IMR-90 (cell line): ENCODE measurements at regions not wholly inside any gene's neighbourhood (a gene's known extent, or its start where the extent isn't known, plus 50 kb on each side); places are given as distances from the start of the nearest gene placed in this dataset.

Experiments
- ATAC-seq: fragments of 200-7000 bp; cut with Tn5 transposase; 2 replicates; pipeline ENCODE4 v1.9.1; 2020; ENCODE audit warnings: low read depth, mild to moderate bottlenecking, moderate library complexity
- BruUV-seq: library from RNA; stranded (reverse); fragments of 400-500 nt; replicated peaks from 2 replicates; lab custom pipeline; 2021; lab: Mats Ljungman, UMichigan
- CTCF ChIA-PET: fragments of 300-600 bp; formaldehyde crosslinking; extraction: SDS; loops from one replicate; lab custom pipeline; 2021; ENCODE audit warnings: antibody characterized with exemption; lab: Yijun Ruan, JAX
- POLR2A ChIA-PET: fragments of 300-600 bp; sonication (Branson Sonifier 250); formaldehyde crosslinking; loops from one replicate; lab custom pipeline; 2022; ENCODE audit warnings: antibody characterized with exemption; ENCODE audit not compliant: unreplicated experiment; lab: Charles Lee
- DNase-seq: peaks from one replicate; pipeline ENCODE4 v3.0.0; 2013
- H2AFZ ChIP-seq: replicated peaks from 2 replicates; pipeline ENCODE3; 2013; ENCODE audit warnings: low read length, mild to moderate bottlenecking; ENCODE audit not compliant: poor library complexity
- H2AK5ac ChIP-seq: 2 replicates; pipeline ENCODE4 v1.6.1; 2013; ENCODE audit warnings: low read depth, low read length, inconsistent platforms
- H2AK9ac ChIP-seq: replicated peaks from 2 replicates; pipeline ENCODE3; 2013; ENCODE audit warnings: mild to moderate bottlenecking, low read depth, low read length, moderate library complexity; ENCODE audit not compliant: poor library complexity
- H2BK120ac ChIP-seq: 2 replicates; pipeline ENCODE4 v1.6.1; 2013; ENCODE audit warnings: low read depth, low read length, inconsistent platforms
- H2BK15ac ChIP-seq: 3 replicates; pipeline ENCODE4 v1.6.1; 2013; ENCODE audit warnings: low read depth, low read length, inconsistent platforms
- H2BK20ac ChIP-seq: 2 replicates; pipeline ENCODE4 v1.6.1; 2013; ENCODE audit warnings: low read depth, mild to moderate bottlenecking, inconsistent platforms, low read length, moderate library complexity
- H2BK5ac ChIP-seq: 2 replicates; pipeline ENCODE4 v1.6.1; 2013; ENCODE audit warnings: mild to moderate bottlenecking, low read depth, low read length, inconsistent platforms; ENCODE audit not compliant: poor library complexity, severe bottlenecking
- H3K14ac ChIP-seq: replicated peaks from 2 replicates; pipeline ENCODE4 v1.6.1; 2013; ENCODE audit warnings: low read depth, low read length, inconsistent platforms
- H3K18ac ChIP-seq: 2 replicates; pipeline ENCODE4 v1.6.1; 2013; ENCODE audit warnings: low read depth, low read length, control low read depth
- H3K23ac ChIP-seq: 2 replicates; pipeline ENCODE4 v1.6.1; 2013; ENCODE audit warnings: low read depth, low read length, inconsistent platforms
- H3K27ac ChIP-seq: 2 replicates; pipeline ENCODE4 v1.5.1; 2013; ENCODE audit warnings: mild to moderate bottlenecking, control low read depth, low read length; ENCODE audit not compliant: insufficient read depth
- H3K27me3 ChIP-seq: 2 replicates; pipeline ENCODE4 v1.6.1; 2013; ENCODE audit warnings: low read length; ENCODE audit not compliant: control insufficient read depth, insufficient read depth
- H3K36me3 ChIP-seq: 2 replicates; pipeline ENCODE4 v1.6.1; 2013; ENCODE audit warnings: low read length, mixed read lengths; ENCODE audit not compliant: control insufficient read depth, insufficient read depth
- H3K4ac ChIP-seq: 2 replicates; pipeline ENCODE4 v1.6.1; 2013; ENCODE audit warnings: low read depth, low read length, inconsistent platforms
- H3K4me1 ChIP-seq: 2 replicates; pipeline ENCODE4 v1.6.1; 2013; ENCODE audit warnings: low read length, mixed read lengths; ENCODE audit not compliant: control insufficient read depth, insufficient read depth
- H3K4me2 ChIP-seq: 2 replicates; pipeline ENCODE4 v1.6.1; 2013; ENCODE audit warnings: low read depth, mild to moderate bottlenecking, control low read depth, low read length, moderate library complexity
- H3K4me3 ChIP-seq: 2 replicates; pipeline ENCODE4 v1.5.1; 2013; ENCODE audit warnings: low read depth, mild to moderate bottlenecking, control low read depth, low read length, moderate library complexity; ENCODE audit not compliant: insufficient read depth
- H3K56ac ChIP-seq: 2 replicates; pipeline ENCODE4 v1.6.1; 2013; ENCODE audit warnings: low read length, inconsistent platforms; ENCODE audit not compliant: insufficient read depth; ENCODE audit errors: extremely low read depth
- H3K79me1 ChIP-seq, 2 experiments: 2 replicates each; pipeline ENCODE4 v1.6.1; 2013; ENCODE audit warnings: low read length in 2 of 2, inconsistent platforms in 1 of 2, low read depth in 1 of 2
- H3K9ac ChIP-seq: 2 replicates; pipeline ENCODE4 v1.6.1; 2013; ENCODE audit warnings: low read depth, low read length, control low read depth
- H3K9me1 ChIP-seq: 2 replicates; pipeline ENCODE4 v1.6.1; 2013; ENCODE audit warnings: low read length, inconsistent platforms; ENCODE audit not compliant: insufficient read depth
- H3K9me3 ChIP-seq: 2 replicates; pipeline ENCODE4 v1.6.1; 2013; ENCODE audit warnings: low read length; ENCODE audit not compliant: control insufficient read depth, insufficient read depth
- H4K20me1 ChIP-seq: 2 replicates; pipeline ENCODE4 v1.6.1; 2013; ENCODE audit warnings: low read length, inconsistent platforms; ENCODE audit not compliant: insufficient read depth
- H4K5ac ChIP-seq: 2 replicates; pipeline ENCODE4 v1.6.1; 2013; ENCODE audit warnings: mild to moderate bottlenecking, low read depth, low read length, control low read depth
- H4K8ac ChIP-seq, 2 experiments: 2 replicates each; pipeline ENCODE4 v1.6.1; 2013; ENCODE audit warnings: low read depth in 2 of 2, low read length in 2 of 2, control low read depth in 1 of 2, inconsistent platforms in 1 of 2
- H4K91ac ChIP-seq: 2 replicates; pipeline ENCODE4 v1.6.1; 2013; ENCODE audit warnings: low read depth, low read length, inconsistent platforms; ENCODE audit not compliant: insufficient read depth
- CEBPB ChIP-seq: IDR thresholded peaks from 2 replicates; pipeline ENCODE4 v1.6.1; 2012; ENCODE audit warnings: low read depth, low read length, improper control_type of control experiment
- CHD1 ChIP-seq: IDR thresholded peaks from 2 replicates; pipeline ENCODE4 v1.6.1; 2012; ENCODE audit warnings: low read depth, low read length, improper control_type of control experiment
- FOS ChIP-seq: fragments of 150-350 bp; IDR thresholded peaks from 2 replicates; pipeline ENCODE4 v1.6.1; 2016; ENCODE audit warnings: low read depth, low read length
- POLR2A ChIP-seq: IDR thresholded peaks from 2 replicates; pipeline ENCODE4 v1.6.1; 2012; ENCODE audit warnings: mild to moderate bottlenecking, low read depth, low read length
- WGBS, 2 experiments: methylation state at CpG; one replicate each; pipeline versions ENCODE4 v1.1.5 to v1.1.7; 2013; ENCODE audit warnings: missing lambda C conversion rate in 2 of 2; ENCODE audit not compliant: insufficient read length in 1 of 2; ENCODE audit errors: extremely low coverage in 2 of 2; 5-methylcytosine and 5-hydroxymethylcytosine counted together
- dilution Hi-C: fragments of 300-500 bp; cut with HindIII; formaldehyde crosslinking; loops from one replicate; pipeline ENCODE4 v1.14.3; 2018; ENCODE audit warnings: low sequenced_read_pairs; ENCODE audit not compliant: unreplicated experiment
- in situ Hi-C: fragments of 300-500 bp; cut with MboI; formaldehyde crosslinking; loops from 3 replicates; pipeline ENCODE4 v1.14.3; 2019; ENCODE audit warnings: low sequenced_read_pairs, inconsistent platforms, mixed read lengths
- intact Hi-C: fragments of 100-400 bp; cut with micrococcal nuclease; formaldehyde crosslinking; loops from 2 replicates; pipeline ENCODE4 v1.10.0; 2022

- H4K8ac ChIP-seq = no peak overlapping the region
- H3K4me3 ChIP-seq = no peak overlapping the region
- H3K56ac ChIP-seq = no peak overlapping the region
- no peaks in the 10 kb centered on the region for H3K27me3 ChIP-seq
- DNase-seq = no peak
- no peak overlapping the region for H3K27ac ChIP-seq
- ChIA-PET POLR2A (no interaction called here), CTCF (no interaction called here)
- no peak overlapping the region for H3K18ac ChIP-seq
- no CpG with 5 or more reads among the region's 3 CpGs for WGBS, 2 experiments
- H3K36me3 ChIP-seq = no peaks in the 10 kb centered on the region
- H2BK20ac ChIP-seq = no peak overlapping the region
- BruUV-seq = no TSS peak
- no peaks in the 10 kb centered on the region for H3K79me1 ChIP-seq
- no peak overlapping the region for H4K91ac ChIP-seq
- H4K20me1 ChIP-seq = no peaks in the 10 kb centered on the region
- H3K9me3 ChIP-seq = no peaks in the 10 kb centered on the region
- H3K23ac ChIP-seq = no peak overlapping the region
- H2BK120ac ChIP-seq = no peak overlapping the region
- no peak overlapping the region for H3K4me2 ChIP-seq
- no peaks in the 10 kb centered on the region for H3K9me1 ChIP-seq
- no peaks in the 10 kb centered on the region for H3K4me1 ChIP-seq
- no peak overlapping the region for H4K5ac ChIP-seq
- intact Hi-C loops = no loop called here
- H3K9ac ChIP-seq = no peak overlapping the region
- no peak for TF ChIP-seq CHD1
- TF ChIP-seq CEBPB = no peak
- no peak for TF ChIP-seq POLR2A
- no peak for TF ChIP-seq FOS
- no peak overlapping the region for H3K4ac ChIP-seq
- in situ Hi-C loops = no loop called here
- no peak overlapping the region for H3K14ac ChIP-seq
- ATAC-seq = no peak
- H2AK5ac ChIP-seq = no peak overlapping the region
- no peak overlapping the region for H2BK15ac ChIP-seq
- no peak overlapping the region for H2BK5ac ChIP-seq
- dilution Hi-C loops = no loop called here
- H2AK9ac ChIP-seq = no peak overlapping the region
- no peak overlapping the region for H2AFZ ChIP-seq
Measured at GRCh38 chr12:91496337-91496736, 313.7 kb upstream of the DCN start.
